ENCODE measurements at regions not wholly inside any gene's neighbourhood (a gene's known extent, or its start where the extent isn't known, plus 50 kb on each side); places are given as distances from the start of the nearest gene placed in this dataset.

DNA sequence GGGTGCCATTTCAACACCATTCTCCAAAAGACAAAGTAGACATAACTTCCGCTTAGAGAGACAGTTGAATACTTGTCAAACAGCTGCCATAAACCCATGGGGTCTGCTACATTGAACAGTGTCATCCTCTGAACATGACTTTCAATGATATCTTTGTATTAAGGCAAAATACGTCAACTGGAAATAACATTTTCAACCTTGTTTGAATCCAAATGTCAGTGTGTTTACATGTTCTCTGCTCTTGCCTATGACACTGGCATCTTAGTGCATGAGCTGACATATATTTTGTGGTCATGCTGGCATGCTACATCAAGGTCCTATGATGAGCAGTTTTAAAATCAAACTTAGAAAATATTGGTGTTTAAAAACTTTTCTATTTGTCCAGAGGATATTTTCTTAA is 1548.1 kb upstream of the LRRTM1 start:
- Histone ChIP-seq H3K4me3 (ENCODE audit: low read length) (no peak overlapping the region), H3K9me3 (ENCODE audit: control insufficient read depth, insufficient read depth, low read length) (peaks cover 4% of the 10 kb centered on the region), H3K27me3 (ENCODE audit: control insufficient read depth, insufficient read depth, low read length) (no peaks in the 10 kb centered on the region), H3K27ac (ENCODE audit: low read length) (no peak overlapping the region), H3K4me1 (ENCODE audit: control insufficient read depth, insufficient read depth, low read length) (no peaks in the 10 kb centered on the region), H3K36me3 (ENCODE audit: control insufficient read depth, insufficient read depth, low read length) (no peaks in the 10 kb centered on the region)
- no peak overlapping the region for H3K27ac Mint-ChIP-seq
- TF ChIP-seq, protein P1, sequence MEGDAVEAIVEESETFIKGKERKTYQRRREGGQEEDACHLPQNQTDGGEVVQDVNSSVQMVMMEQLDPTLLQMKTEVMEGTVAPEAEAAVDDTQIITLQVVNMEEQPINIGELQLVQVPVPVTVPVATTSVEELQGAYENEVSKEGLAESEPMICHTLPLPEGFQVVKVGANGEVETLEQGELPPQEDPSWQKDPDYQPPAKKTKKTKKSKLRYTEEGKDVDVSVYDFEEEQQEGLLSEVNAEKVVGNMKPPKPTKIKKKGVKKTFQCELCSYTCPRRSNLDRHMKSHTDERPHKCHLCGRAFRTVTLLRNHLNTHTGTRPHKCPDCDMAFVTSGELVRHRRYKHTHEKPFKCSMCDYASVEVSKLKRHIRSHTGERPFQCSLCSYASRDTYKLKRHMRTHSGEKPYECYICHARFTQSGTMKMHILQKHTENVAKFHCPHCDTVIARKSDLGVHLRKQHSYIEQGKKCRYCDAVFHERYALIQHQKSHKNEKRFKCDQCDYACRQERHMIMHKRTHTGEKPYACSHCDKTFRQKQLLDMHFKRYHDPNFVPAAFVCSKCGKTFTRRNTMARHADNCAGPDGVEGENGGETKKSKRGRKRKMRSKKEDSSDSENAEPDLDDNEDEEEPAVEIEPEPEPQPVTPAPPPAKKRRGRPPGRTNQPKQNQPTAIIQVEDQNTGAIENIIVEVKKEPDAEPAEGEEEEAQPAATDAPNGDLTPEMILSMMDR (IDR thresholded peaks at IDR 0.05): no peak
- ATAC-seq (no peak), DNase-seq (no peak)
- WGBS (ENCODE audit: insufficient coverage): 95% methylated on average over 2 of the region's 2 CpGs
- H3K4me3 Mint-ChIP-seq: no peak overlapping the region
- H3K27me3 Mint-ChIP-seq (ENCODE audit: low read depth in 2 of 2): no peaks in the 10 kb centered on the region
- intact Hi-C loops (cut with micrococcal nuclease): no loop called here
- H3K36me3 Mint-ChIP-seq: peaks cover 9% of the 10 kb centered on the region
- H3K9me3 Mint-ChIP-seq: peaks cover 9 to 15% of the 10 kb centered on the region in 2 donors
- no peaks in the 10 kb centered on the region for H3K4me1 Mint-ChIP-seq

DNA sequence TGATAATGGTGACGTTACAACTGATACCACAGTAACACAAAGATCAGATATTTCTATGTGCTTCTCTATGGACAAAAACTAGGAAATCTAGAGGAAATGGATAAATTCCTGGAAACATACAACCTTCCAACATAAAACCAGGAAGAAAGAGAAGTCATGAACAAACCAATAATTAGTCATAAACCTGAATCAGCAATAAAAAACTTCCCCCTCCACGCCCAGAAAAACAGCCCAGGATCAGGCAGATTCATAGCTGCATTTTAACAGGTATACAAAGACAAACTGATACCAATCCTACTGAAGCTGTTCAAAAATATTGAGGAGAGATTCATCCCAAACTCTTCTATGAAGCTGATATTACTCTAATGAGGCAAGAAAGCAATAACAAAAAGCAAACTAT is 1535.2 kb upstream of the LRRTM1 start:
- TF ChIP-seq, protein P1 (IDR thresholded peaks at IDR 0.05): no peak
- Mint-ChIP-seq H3K36me3 (no peaks in the 10 kb centered on the region), H3K27ac (no peak overlapping the region), H3K4me1 (no peaks in the 10 kb centered on the region), H3K27me3 (ENCODE audit: low read depth in 2 of 2) (no peaks in the 10 kb centered on the region), H3K4me3 (no peak overlapping the region), H3K9me3 (peaks cover 5 to 22% of the 10 kb centered on the region in 2 donors)
- ATAC-seq (no peak), DNase-seq (no peak)
- intact Hi-C loops (cut with micrococcal nuclease): no loop called here
- Histone ChIP-seq H3K27me3 (ENCODE audit: control insufficient read depth, insufficient read depth, low read length) (no peaks in the 10 kb centered on the region), H3K4me3 (ENCODE audit: low read length) (no peak overlapping the region), H3K9me3 (ENCODE audit: control insufficient read depth, insufficient read depth, low read length) (no peaks in the 10 kb centered on the region), H3K4me1 (ENCODE audit: control insufficient read depth, insufficient read depth, low read length) (no peaks in the 10 kb centered on the region), H3K36me3 (ENCODE audit: control insufficient read depth, insufficient read depth, low read length) (no peaks in the 10 kb centered on the region), H3K27ac (ENCODE audit: low read length) (no peak overlapping the region)
- 40% methylated on average over 2 of the region's 2 CpGs for WGBS (ENCODE audit: insufficient coverage)

DNA sequence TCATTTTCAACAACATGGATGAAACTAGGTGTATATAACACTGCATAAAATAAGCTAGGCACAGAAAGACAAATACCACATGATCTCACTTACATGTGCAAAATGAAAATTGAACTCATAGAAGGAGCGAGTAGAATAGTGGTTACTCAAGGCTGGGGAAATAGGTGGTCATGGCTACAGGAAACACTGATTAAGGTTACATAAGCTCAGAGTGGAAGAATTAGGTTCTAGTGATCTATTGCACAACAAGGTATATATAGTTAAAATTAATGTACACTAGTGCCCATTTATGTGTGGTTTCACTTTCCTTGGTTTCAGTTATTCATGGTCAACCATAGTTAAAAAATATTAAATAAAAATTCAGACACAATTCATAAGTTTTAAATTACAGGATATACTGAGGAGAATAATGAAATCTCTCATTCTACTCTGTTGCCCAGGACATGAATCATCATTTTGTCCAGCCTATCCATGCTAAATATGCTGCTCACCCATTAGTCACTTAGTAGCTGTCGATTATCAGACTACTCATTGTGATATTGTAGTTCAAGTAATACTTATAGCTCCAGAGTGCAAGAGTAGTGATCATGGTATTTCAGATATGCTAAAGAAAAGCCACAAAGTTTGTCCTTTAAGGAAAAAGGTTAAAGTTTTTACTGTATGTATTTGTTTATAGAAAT is 1530.9 kb upstream of the LRRTM1 start:
- no peak overlapping the region for H3K27ac ChIP-seq (ENCODE audit: low read length)
- no peak for DNase-seq
- no CpG with 5 or more reads among the region's 2 CpGs for WGBS (ENCODE audit: insufficient coverage)
- Mint-ChIP-seq H3K9me3 (peaks cover 8 to 25% of the 10 kb centered on the region in 2 donors), H3K27ac (no peak overlapping the region), H3K4me3 (no peak overlapping the region), H3K27me3 (ENCODE audit: low read depth in 2 of 2) (no peaks in the 10 kb centered on the region), H3K4me1 (no peaks in the 10 kb centered on the region), H3K36me3 (no peaks in the 10 kb centered on the region)
- no peak overlapping the region for H3K4me3 ChIP-seq (ENCODE audit: low read length)
- no peaks in the 10 kb centered on the region for H3K36me3 ChIP-seq (ENCODE audit: control insufficient read depth, insufficient read depth, low read length)
- H3K9me3 ChIP-seq (ENCODE audit: control insufficient read depth, insufficient read depth, low read length): no peaks in the 10 kb centered on the region
- ATAC-seq: no peak
- TF ChIP-seq, protein P1 (IDR thresholded peaks at IDR 0.05): no peak
- no peaks in the 10 kb centered on the region for H3K27me3 ChIP-seq (ENCODE audit: control insufficient read depth, insufficient read depth, low read length)
- intact Hi-C loops (cut with micrococcal nuclease): no loop called here
- no peaks in the 10 kb centered on the region for H3K4me1 ChIP-seq (ENCODE audit: control insufficient read depth, insufficient read depth, low read length)

DNA sequence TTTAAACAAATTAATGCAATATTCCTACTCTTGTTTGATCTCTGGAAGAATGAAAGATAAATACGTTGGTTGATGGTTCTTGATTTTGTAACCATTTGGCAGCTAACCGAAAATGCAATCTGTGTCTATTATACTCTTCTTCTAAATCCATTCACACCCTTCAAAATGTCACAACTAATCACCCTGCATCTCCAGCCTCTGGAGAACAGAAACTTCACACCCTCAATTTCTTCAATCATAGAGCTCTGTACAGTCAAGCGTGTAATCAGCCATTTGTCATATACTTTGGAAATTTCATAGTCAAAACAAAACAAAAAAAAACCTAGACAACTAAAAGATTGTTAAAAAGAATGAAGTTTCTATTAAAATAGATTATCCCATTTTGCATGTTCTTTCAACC is 1482.3 kb upstream of the LRRTM1 start:
- H3K4me1 Mint-ChIP-seq: no peaks in the 10 kb centered on the region
- ATAC-seq (no peak), DNase-seq (no peak)
- Histone ChIP-seq H3K27me3 (ENCODE audit: control insufficient read depth, insufficient read depth, low read length) (no peaks in the 10 kb centered on the region), H3K4me3 (ENCODE audit: low read length) (no peak overlapping the region), H3K27ac (ENCODE audit: low read length) (no peak overlapping the region), H3K36me3 (ENCODE audit: control insufficient read depth, insufficient read depth, low read length) (no peaks in the 10 kb centered on the region), H3K4me1 (ENCODE audit: control insufficient read depth, insufficient read depth, low read length) (no peaks in the 10 kb centered on the region), H3K9me3 (ENCODE audit: control insufficient read depth, insufficient read depth, low read length) (no peaks in the 10 kb centered on the region)
- TF ChIP-seq, protein P1 (IDR thresholded peaks at IDR 0.05): no peak
- 68% methylated on average over 2 of the region's 3 CpGs for WGBS (ENCODE audit: insufficient coverage)
- H3K4me3 Mint-ChIP-seq: no peak overlapping the region
- no peaks in the 10 kb centered on the region for H3K27me3 Mint-ChIP-seq (ENCODE audit: low read depth in 2 of 2)
- H3K9me3 Mint-ChIP-seq: peaks cover 12 to 19% of the 10 kb centered on the region in 2 donors
- intact Hi-C loops (cut with micrococcal nuclease): no loop called here
- H3K27ac Mint-ChIP-seq: no peak overlapping the region
- no peaks in the 10 kb centered on the region for H3K36me3 Mint-ChIP-seq

Measured in natural killer cell (primary cell).